GM19455 (cell line): ENCODE measurements at regions not wholly inside any gene's neighbourhood (a gene's known extent, or its start where the extent isn't known, plus 50 kb on each side); places are given as distances from the start of the nearest gene placed in this dataset.

Source experiments
- ATAC-seq: cut with Tn5 transposase; IDR thresholded peaks from one replicate; pipeline ENCODE4 v1.9.1; 2021; ENCODE audit not compliant: unreplicated experiment

- ATAC-seq, result no peak
Observed at GRCh38 chr2:57981083-57981768, 65.4 kb upstream of the VRK2 start.

GRCh38 chr2:57987835-57988573, 58.6 kb upstream of the VRK2 start:
- no peak for ATAC-seq

GRCh38 chr2:57990118-57990725, 56.4 kb upstream of the VRK2 start:
- no peak for ATAC-seq
